ENCODE measurements at regions not wholly inside any gene's neighbourhood (a gene's known extent, or its start where the extent isn't known, plus 50 kb on each side); places are given as distances from the start of the nearest gene placed in this dataset.

GRCh38 chr7:14073988-14074387 lies 84.5 kb upstream of the ETV1 start:
- TF ChIP-seq EZH2 (IDR thresholded peaks at IDR 0.05) = no peak
- TF ChIP-seq CTCF (IDR thresholded peaks at IDR 0.05) = no peak
